ENCODE measurements at regions not wholly inside any gene's neighbourhood (a gene's known extent, or its start where the extent isn't known, plus 50 kb on each side); places are given as distances from the start of the nearest gene placed in this dataset.
"Not testable (repeated sequence)": the region's sequence is repeated elsewhere in the genome, so short reads cannot be mapped to it uniquely, and the experiment has no call there.

DNA sequence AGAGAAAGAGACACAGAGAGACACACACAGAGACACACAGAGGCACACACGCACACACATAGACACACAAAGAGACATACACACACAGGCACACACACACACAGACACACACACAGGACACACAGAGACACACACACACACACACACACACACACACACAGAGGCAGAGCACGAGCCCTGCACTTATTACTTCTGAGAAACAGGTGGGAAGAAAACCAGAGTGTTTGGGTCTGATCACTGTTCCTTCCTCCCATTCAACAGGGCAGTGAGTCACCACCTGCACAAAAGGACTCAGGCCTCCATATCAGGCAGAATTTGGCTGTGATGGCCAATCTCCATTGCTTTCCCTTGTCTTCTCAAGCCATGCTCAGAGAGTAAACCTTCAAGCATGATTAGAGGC lies 285.0 kb downstream of the ANAPC1 start:
- H3K9me3 ChIP-seq; DNase-seq; H3K4me3 ChIP-seq; intact Hi-C loops (cut with DNase I; ENCODE audit: low total_unique reads); H3K36me3 ChIP-seq; H3K27ac ChIP-seq; H3K27me3 ChIP-seq; in situ Hi-C loops (cut with MboI; ENCODE audit: low sequenced_read_pairs in 4 of 4); H3K4me1 ChIP-seq; ATAC-seq: not testable (repeated sequence)

DNA sequence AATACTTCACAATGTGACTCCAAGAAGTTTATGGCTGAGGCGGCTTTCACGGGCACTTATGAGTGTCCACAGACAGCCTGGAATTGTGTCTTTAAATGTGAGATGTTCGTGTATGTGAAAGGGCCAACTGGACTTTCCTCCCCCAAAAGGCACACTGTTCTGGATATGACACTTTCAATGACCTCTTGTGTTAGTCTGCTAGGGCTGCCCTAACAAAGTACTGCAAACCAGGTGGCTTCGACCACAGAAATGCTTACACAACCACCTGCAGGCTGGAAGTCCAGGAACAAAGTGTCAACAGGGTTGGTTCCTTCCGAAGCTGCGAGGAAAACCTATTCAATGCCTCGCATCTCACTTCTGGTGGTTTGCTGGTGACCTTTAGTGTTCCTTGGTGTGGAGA lies 281.7 kb downstream of the ANAPC1 start:
- intact Hi-C loops (cut with DNase I; ENCODE audit: low total_unique reads); ATAC-seq; in situ Hi-C loops (cut with MboI; ENCODE audit: low sequenced_read_pairs in 4 of 4): not testable (repeated sequence)

DNA sequence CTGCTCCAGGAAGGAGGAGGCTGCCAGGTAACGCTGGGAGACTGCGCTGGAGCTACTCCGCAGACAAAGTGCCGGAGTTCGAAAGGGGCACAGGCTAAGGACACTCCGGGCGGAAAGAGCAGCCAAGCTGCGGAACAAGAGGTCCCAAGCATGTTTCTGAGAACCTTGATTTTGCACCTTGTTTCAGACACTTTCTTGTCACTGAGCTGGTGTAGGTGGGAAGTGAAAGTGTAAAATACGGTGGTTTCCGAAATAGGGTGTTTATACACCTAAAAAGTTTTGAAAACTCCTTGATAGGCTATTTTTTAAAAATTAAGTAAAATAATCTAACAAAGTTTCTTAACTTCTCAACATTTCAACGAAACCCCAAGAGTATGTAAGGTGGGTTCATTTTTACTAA lies 278.2 kb downstream of the ANAPC1 start:
- intact Hi-C loops (cut with DNase I; ENCODE audit: low total_unique reads); ATAC-seq; DNase-seq: not testable (repeated sequence)

More for the DNA sequence above, 281.7 kb downstream of the ANAPC1 start:
- not testable (repeated sequence) for H3K9me3 ChIP-seq, H3K4me1 ChIP-seq, H3K4me3 ChIP-seq, H3K36me3 ChIP-seq, H3K27ac ChIP-seq, DNase-seq, H3K27me3 ChIP-seq

DNA sequence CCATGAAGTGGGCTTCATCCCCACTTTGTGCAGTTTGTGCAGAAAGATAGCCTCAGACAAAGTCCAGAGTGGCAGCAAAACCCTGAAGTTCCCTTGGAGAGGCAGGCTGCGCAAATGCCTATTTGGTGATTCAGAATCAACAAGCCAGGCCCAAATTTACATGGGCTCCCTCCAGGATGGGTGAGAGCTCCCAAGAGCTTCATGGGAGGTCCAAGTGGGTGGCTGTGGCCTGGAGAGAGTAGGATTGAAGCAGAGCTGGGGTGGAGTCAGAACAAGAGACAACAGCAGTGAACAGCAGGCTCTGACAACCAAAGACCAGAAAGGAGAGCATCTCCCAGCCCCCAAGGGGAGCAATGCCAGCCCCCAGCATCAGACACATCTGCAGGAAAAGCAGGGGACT lies 277.4 kb downstream of the ANAPC1 start:
- in situ Hi-C loops (cut with MboI; ENCODE audit: low sequenced_read_pairs in 4 of 4); DNase-seq; H3K27ac ChIP-seq; H3K9me3 ChIP-seq; H3K4me1 ChIP-seq; ATAC-seq; H3K4me3 ChIP-seq; intact Hi-C loops (cut with DNase I; ENCODE audit: low total_unique reads); H3K36me3 ChIP-seq; H3K27me3 ChIP-seq: not testable (repeated sequence)

More for the DNA sequence above, 278.2 kb downstream of the ANAPC1 start:
- in situ Hi-C loops (cut with MboI; ENCODE audit: low sequenced_read_pairs in 4 of 4); H3K27ac ChIP-seq; H3K4me1 ChIP-seq; H3K9me3 ChIP-seq; H3K27me3 ChIP-seq; H3K36me3 ChIP-seq; H3K4me3 ChIP-seq: not testable (repeated sequence)

DNA sequence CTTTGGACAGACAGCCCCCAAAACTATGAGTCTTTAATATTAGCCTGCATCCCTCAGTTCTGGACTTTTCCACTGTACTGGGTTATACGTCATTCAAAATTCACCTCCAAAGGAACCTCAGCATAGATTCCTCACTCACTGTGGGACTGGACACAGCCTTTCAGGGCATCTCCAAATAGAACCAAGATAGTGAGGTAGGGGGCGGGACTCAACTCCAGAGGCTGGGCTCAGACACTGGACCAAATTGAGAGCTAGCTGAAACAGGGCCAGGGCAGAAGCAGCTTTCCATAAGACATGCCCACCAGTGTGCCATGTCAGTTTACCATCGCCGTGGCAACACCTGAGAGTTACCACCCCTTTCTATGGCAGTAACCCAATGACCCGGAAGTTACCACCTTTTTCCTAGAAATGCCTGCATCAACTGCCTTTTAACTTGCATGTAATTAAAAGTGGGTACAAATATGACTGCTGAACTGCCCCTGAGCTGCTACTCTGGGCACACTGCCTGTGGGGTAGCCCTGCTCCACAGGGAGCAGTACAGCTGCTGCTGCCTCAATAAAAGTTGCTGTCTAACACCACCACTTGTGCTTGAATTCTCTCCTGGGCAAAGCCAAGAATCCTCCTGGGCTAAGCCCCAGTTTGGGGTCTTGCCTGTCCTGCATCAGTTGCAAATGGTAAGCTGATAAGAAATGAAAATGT lies 274.7 kb downstream of the ANAPC1 start:
- H3K27ac ChIP-seq; in situ Hi-C loops (cut with MboI; ENCODE audit: low sequenced_read_pairs in 4 of 4); H3K4me1 ChIP-seq; ATAC-seq; H3K27me3 ChIP-seq; DNase-seq; intact Hi-C loops (cut with DNase I; ENCODE audit: low total_unique reads); H3K4me3 ChIP-seq; H3K36me3 ChIP-seq; H3K9me3 ChIP-seq: not testable (repeated sequence)

DNA sequence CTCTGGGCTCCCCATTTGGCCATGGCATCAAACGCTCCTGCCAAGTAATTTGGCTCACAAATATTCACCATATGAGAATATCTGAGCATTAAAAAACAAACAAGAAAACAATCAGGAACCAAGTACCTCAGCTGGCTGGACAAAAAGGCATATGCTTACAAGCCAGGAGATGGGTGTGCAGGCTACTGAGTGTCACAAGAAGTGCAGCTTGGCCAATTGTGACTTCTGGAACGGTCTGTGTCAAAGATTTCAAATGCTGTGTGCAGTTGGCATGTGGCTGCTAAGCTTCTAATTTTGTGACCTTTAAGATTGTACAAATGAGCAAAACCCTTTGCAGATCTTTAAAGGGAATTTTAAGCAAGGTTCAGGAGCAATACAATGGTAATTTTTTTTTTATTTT lies 274.0 kb downstream of the ANAPC1 start:
- H3K4me3 ChIP-seq; ATAC-seq; H3K4me1 ChIP-seq; H3K27ac ChIP-seq; H3K27me3 ChIP-seq; DNase-seq; H3K9me3 ChIP-seq; H3K36me3 ChIP-seq; in situ Hi-C loops (cut with MboI; ENCODE audit: low sequenced_read_pairs in 4 of 4); intact Hi-C loops (cut with DNase I; ENCODE audit: low total_unique reads): not testable (repeated sequence)

DNA sequence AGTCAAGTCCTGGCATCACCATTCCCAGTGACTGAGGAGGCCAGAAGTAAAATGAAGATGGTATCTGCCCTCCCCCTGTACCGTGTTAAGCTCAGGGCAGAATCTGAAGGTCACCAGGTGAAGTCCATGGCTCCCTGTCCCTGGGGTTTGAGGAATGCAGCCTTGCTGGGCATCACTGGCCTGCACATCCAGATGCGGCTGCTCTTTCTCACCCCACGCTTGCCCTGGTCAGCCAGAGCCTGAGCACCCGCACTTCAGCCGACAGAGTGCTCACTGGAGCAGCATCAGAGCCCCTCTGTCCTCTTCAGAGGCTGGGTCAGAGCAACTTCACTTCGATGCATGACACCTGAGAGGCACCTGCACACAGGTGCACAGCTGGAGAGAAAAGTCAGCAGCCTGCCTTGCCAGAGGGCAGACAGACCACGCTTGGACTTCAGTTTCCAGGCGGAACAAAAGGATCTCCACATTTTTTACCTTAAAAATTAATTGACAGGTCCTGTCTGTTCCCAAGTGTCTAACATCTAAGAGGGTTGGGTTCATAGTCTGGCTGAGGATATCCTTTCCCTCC lies 267.3 kb downstream of the ANAPC1 start:
- Histone ChIP-seq H3K4me1 (peaks cover 0 to 17% of the 10 kb centered on the region in 2 donors), H3K9me3 (no peaks in the 10 kb centered on the region), H3K36me3 (no peaks in the 10 kb centered on the region), H3K4me3 (no peak overlapping the region), H3K27ac (no peak overlapping the region), H3K27me3 (no peaks in the 10 kb centered on the region)
- in situ Hi-C loops (cut with MboI; ENCODE audit: low sequenced_read_pairs in 4 of 4): no loop called here
- ATAC-seq: no peak
- no peak for DNase-seq
- TF ChIP-seq, protein P1, sequence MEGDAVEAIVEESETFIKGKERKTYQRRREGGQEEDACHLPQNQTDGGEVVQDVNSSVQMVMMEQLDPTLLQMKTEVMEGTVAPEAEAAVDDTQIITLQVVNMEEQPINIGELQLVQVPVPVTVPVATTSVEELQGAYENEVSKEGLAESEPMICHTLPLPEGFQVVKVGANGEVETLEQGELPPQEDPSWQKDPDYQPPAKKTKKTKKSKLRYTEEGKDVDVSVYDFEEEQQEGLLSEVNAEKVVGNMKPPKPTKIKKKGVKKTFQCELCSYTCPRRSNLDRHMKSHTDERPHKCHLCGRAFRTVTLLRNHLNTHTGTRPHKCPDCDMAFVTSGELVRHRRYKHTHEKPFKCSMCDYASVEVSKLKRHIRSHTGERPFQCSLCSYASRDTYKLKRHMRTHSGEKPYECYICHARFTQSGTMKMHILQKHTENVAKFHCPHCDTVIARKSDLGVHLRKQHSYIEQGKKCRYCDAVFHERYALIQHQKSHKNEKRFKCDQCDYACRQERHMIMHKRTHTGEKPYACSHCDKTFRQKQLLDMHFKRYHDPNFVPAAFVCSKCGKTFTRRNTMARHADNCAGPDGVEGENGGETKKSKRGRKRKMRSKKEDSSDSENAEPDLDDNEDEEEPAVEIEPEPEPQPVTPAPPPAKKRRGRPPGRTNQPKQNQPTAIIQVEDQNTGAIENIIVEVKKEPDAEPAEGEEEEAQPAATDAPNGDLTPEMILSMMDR (IDR thresholded peaks at IDR 0.05 in 4 of 5, conservative IDR thresholded peaks at IDR 0.05 in 1 of 5): no peak
- TF ChIP-seq POLR2A (IDR thresholded peaks at IDR 0.05): no peak
- intact Hi-C loops (cut with DNase I; ENCODE audit: low total_unique reads): no loop called here
